ENCODE measurements at regions not wholly inside any gene's neighbourhood (a gene's known extent, or its start where the extent isn't known, plus 50 kb on each side); places are given as distances from the start of the nearest gene placed in this dataset.

DNA sequence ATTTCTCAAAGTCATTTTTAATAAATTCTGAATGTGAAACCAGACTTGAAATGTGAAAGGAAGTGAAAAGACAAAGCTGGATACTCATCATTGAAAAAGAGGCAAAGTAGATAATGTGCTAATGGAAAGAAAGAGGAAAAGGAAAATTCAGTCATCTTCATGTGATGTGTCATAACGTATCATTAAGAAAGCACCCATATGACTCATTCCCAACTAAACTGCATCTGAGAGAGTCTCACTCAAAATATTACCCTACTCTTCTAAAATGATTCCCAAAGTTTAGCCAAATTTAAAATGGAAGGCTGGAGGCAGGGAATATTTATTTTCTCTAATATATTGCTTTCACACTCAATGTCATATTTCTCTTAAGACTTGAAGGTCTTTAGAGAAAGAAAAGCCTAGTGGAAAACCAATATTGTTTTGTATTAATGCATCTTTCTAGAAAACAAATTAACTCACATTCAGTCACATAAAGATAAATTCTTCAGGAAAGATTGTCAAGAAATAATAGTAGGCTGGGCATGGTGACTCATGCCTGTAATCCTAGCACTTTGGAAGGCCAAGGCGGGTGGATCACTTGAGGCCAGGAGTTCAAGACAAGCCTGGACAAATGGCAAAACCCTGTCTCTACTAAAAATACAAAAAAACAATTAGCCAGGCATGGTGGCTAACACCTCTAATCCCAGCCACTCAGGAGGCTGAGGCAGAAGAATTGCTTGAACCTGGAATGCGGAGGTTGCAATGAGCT, 129.9 kb downstream of the SLC30A10 start:
- no peak for DNase-seq

DNA sequence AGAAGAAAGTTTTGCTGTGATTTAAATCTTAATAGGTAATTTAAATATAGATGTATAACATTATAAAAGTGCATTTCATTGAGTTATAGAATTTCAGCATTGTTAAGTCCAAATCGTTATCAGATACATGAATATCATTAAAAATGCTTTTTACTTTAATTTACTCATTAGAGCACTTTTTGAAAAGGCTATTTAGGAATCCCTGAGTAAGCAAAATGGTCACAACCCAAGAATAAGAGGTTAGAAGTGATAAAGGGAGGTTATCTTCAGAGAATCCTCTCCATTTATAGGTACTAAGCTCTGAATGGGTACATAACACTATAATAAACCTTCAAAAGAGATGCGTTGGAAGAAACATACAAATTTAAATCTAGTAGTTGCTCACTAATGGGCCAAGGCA, 130.7 kb downstream of the SLC30A10 start:
- DNase-seq, result no peak

DNA sequence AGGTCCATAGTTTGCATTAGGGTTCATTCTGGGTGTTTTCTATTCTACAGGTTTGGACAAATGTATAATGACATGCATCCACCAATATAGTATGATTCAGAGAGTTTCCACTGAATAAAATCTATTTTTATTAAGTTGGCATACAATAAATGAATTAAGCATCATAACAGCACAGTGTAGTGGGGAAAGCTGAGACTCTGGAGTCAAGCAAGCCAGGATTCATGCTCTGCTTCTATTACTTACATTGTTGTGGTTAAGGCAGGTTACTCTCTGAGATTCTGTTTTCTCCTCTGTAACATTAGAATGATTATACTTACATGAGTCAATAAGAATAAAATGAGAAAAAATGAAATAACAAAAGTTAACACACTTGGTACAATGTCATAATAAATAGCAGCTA, 131.3 kb downstream of the SLC30A10 start:
- DNase-seq, result no peak

DNA sequence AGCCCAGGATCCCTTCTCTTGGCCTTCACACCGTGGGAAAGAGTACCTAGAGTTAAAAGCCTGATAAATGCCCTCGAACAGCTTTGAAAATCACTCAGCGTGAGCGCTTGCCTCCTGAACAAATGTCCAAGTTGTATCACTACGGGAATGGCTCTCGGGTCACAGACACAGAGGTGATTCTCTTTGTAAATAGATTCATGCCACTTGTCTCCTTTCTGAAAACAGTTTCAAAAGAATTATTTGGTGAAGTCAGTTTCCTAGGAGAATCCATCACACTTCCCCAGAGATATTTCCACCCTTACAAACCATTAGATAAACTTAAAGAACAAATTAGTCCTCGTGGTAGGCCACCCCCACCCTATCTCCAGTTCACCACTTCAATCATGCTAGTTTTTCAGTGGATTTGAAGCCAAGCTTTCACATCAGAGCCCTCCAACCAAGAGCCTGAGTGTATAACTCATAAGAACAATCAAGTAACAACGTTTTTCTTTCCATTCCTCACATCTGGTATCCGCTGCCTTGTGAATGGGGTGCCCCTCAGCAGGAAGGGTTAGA, 132.9 kb downstream of the SLC30A10 start:
- DNase-seq, result no peak

DNA sequence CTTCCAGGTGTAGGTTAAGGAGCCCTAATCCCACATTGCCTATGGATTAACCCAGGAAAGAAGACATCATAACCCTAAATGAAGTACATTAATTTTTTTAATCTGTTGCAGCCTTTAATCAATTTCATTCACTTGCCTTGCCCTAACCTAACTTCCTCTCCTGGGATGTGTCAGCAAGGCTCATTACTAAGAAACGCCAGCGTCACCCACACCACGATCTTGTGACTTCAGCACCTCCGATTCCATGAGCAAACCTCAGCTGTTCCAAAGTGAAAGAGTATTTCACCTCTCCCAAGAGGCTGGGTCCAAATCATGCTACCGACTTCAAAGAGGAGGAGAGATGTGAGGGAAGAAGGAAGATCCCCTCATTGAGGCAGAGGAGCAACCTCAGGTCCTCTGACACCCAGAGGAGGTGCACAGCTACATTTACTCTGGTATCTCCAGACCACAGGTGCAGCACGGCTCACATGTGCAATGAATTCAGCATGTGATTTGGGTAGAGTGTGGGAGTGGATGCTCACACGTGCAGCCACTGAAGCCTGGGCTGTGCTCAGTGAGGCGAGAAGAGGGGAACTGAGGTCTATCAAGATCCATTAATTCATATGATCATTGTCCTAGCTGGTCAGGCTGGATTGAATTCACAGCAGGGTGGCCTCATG, 134.1 kb downstream of the SLC30A10 start:
- DNase-seq, result no peak

- no peak for DNase-seq
Measured at GRCh38 chr1:219792337-219793021, 135.9 kb downstream of the SLC30A10 start.

DNA sequence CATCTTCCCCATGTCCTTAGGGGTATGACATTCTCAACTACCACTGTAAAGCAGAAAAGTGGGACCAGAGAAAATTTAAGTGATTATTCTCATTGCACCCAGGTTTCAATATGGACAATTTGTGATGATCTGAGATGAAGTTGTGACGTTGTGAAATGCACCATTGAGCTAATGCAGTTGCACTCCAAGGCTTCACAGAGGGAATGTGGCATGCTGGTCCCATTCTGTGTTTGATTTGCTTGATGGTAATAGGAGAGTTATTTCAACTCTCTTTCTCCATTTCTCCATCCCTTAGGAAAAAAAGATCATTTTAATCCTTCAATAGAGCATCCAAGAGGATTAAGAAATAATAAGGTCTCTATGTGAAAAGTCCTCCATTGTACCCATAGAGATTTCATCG, 136.6 kb downstream of the SLC30A10 start:
- DNase-seq, result no peak

- DNase-seq, result no peak
Measured at GRCh38 chr1:219790834-219791615, 137.3 kb downstream of the SLC30A10 start.

DNA sequence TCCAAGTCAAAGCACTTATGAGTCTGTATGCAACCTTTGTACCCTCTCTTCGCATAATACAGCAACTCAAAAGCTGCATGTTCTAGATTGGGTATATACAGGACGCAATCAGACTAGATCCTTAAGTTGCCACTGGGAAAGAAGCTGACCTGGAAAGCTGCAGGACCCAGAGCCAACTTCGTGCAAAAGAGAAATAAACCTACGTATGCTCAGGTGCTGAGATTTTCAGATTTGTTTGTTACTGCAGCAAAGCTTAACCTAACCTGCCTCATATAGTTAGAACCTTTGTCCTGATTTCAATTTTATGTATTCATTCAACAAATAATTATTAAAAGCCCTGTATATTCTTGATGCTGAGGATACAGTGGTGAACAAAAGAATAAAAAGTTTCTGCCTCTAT, 139.7 kb downstream of the SLC30A10 start:
- no peak for DNase-seq

GRCh38 chr1:219788091-219788490, 140.3 kb downstream of the SLC30A10 start:
- DNase-seq, result no peak

GRCh38 chr1:219784660-219785381, 143.5 kb downstream of the SLC30A10 start:
- no peak for DNase-seq

GRCh38 chr1:219783605-219784235, 144.6 kb downstream of the SLC30A10 start:
- no peak for DNase-seq

DNA sequence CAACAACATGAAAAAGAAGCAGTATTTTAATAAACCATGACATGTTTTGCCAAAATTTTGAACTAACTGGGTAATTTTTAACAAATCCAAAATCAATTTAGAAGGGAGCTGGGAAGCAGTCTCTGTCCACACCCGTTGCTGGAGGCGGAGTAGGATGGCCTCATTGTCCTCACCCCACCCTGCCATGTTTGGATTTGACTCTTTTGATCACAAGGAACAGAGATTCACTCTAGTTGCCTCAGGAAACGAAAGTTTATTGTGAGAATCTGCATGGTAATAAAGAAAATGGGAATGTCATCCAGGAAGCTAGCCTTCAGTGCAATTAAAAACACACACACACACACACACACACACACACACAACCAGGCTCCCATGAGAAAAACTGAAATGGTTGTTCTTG, 145.4 kb downstream of the SLC30A10 start:
- no peak for DNase-seq

- no peak for DNase-seq
Measured at GRCh38 chr1:219782311-219782710, 146.0 kb downstream of the SLC30A10 start.

GRCh38 chr1:219781491-219781890, 146.9 kb downstream of the SLC30A10 start:
- DNase-seq, result no peak

- DNase-seq, result no peak
Measured at GRCh38 chr1:219778793-219779369, 149.5 kb downstream of the SLC30A10 start.

DNA sequence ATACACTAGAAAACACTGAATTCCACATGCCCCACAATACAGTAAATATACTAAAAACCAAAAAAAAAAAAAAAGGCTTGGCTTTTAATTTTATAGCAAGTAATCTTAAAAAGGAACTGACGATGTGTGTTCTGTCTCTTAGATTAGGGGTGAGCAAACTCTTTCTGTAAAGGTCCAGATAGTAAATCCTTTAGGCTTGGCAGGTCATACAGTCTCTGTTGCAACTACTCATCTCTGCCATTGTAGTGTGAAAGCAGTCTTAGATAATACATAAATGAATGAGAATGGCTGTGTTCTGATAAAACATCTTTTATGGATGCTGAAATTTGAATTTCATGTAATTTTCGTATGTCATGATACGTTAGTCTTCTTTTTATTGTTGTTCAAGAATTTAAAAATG, 150.2 kb downstream of the SLC30A10 start:
- DNase-seq, result no peak

DNA sequence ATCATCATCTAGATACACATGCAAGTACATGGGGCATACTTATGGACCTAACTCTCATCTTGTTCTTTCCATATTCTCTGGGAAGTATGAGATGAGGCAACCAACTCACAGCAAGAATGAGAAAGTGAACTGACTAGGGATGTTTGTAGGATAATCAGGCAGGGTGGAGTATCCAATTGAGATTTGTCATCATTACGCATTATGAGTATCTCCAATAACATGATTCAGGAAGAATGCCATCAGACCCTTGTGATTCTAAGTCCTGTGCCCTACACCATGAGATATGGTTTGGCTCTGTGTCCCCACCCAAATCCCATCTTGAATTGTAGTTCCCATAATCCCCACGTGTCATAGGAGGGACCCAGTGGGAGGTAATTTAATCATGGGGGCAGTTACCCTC, 154.0 kb downstream of the SLC30A10 start:
- DNase-seq, result no peak

DNA sequence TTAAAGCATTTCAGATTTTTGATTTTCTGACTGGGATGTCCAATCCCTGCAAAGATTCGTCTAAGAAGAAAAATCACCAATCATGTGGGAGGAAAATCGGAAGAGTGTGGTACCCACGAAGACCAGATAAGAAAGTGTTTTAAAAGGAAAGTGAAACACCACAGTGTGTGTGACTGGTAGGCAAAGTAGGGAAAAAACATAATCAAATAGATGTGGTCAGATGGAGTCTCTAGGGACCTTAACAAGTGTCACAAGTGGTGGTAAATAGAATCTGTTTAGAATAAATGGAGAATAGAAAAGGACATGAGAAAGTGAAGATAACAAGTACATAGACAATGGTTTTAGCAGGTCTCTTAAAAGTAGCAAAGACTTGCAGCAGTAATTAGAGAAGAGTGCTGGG, 154.6 kb downstream of the SLC30A10 start:
- DNase-seq, result no peak

DNA sequence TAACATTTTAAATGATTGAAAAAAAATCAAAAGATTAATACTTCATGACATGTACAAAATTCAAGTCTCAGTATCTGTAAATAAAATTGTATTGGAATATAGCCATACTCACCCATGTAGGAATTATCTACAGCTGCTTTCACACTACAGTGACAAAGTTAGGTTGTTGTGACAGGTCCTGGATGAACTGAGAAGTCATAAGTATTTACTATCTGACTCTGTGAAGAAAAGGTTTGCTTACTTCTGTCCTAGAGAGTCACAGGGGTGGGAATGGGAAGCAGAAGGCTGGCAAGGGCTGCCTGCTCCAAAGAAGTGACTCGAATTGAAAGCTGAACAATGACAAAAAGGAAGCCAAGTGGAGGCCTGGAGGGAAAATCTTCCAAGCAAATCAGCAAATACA, 155.2 kb downstream of the SLC30A10 start:
- no peak for DNase-seq

- no peak for DNase-seq
Measured at GRCh38 chr1:219772265-219773036, 155.9 kb downstream of the SLC30A10 start.
